HepG2 (cell line): ENCODE measurements at regions not wholly inside any gene's neighbourhood (a gene's known extent, or its start where the extent isn't known, plus 50 kb on each side); places are given as distances from the start of the nearest gene placed in this dataset.

ENCODE experiments used
- ATAC-seq: fragments of 200-7000 bp; cut with Tn5 transposase; 3 replicates; pipeline ENCODE4 v1.9.1; 2020; ENCODE audit warnings: mild to moderate bottlenecking, moderate library complexity
- BruUV-seq: library from RNA; stranded (reverse); fragments of 400-500 nt; replicated peaks from 2 replicates; lab custom pipeline; 2021; lab: Mats Ljungman, UMichigan
- CTCF ChIA-PET: fragments of 300-600 bp; formaldehyde crosslinking; extraction: SDS; loops from one replicate; lab custom pipeline; 2021; ENCODE audit warnings: low total read pairs, inconsistent platforms, low intra/inter-chr PET ratio; lab: Yijun Ruan, JAX
- POLR2A ChIA-PET: fragments of 350-600 bp; sonication (Branson Sonifier 250); formaldehyde crosslinking; loops from one replicate; lab custom pipeline; 2020; ENCODE audit warnings: antibody characterized with exemption, inconsistent platforms; lab: Yijun Ruan, JAX
- DNase-seq: peaks from one replicate; pipeline ENCODE4 v3.0.0-alpha.2; 2015; ENCODE audit warnings: low spot score
- FAIRE-seq: peaks from 3 replicates; lab custom pipeline; 2011; peaks lifted over from hg19 to GRCh38; lab: Jason Lieb, UNC
- H2AFZ ChIP-seq: one replicate; pipeline ENCODE4 v1.6.1; 2011; ENCODE audit warnings: low read length, inconsistent platforms
- H3K27ac ChIP-seq: fragments of 300-600 bp; 3 replicates; pipeline ENCODE4 v1.8.0; 2011; ENCODE audit warnings: mixed run types, mild to moderate bottlenecking, mixed read lengths, low read length, inconsistent platforms; ENCODE audit not compliant: insufficient read depth; ENCODE audit errors: extremely low read length
- H3K27me3 ChIP-seq, 2 experiments: fragments of 200-600 bp in 1 of 2; 2 replicates in 1 of 2; 3 replicates in 1 of 2; pipeline versions ENCODE4 v1.6.0 to v1.8.0; 2011; ENCODE audit warnings: low read length in 2 of 2, mild to moderate bottlenecking in 2 of 2, moderate library complexity in 2 of 2, inconsistent platforms in 1 of 2; ENCODE audit not compliant: insufficient read depth in 2 of 2, control insufficient read depth in 1 of 2
- H3K36me3 ChIP-seq, 2 experiments: fragments of 200-600 bp in 1 of 2; replicated peaks in 1 of 2; 2 replicates in 1 of 2; 3 replicates in 1 of 2; pipeline versions ENCODE4 v1.5.1 to v1.8.0; 2011; ENCODE audit warnings: low read length in 2 of 2, inconsistent platforms in 1 of 2; ENCODE audit not compliant: insufficient read depth in 2 of 2, control insufficient read depth in 1 of 2
- H3K4me1 ChIP-seq: 2 replicates; pipeline ENCODE4 v1.5.1; 2012; ENCODE audit warnings: low read length, inconsistent platforms; ENCODE audit not compliant: insufficient read depth
- H3K4me2 ChIP-seq: 2 replicates; pipeline ENCODE4 v1.6.0; 2011; ENCODE audit warnings: low read depth, low read length, inconsistent platforms
- H3K4me3 ChIP-seq, 3 experiments: fragments of 200-600 bp in 1 of 3; sonication (generic), shearing (Covaris generic) in 1 of 3; replicated peaks in 1 of 3; 2 replicates each; pipeline ENCODE4 v1.5.1; 2011 to 2016; ENCODE audit warnings: low read length in 3 of 3, inconsistent platforms in 2 of 3, low read depth in 2 of 3, mild to moderate bottlenecking in 2 of 3, control low read depth in 1 of 3, mixed read lengths in 1 of 3; ENCODE audit not compliant: insufficient read depth in 1 of 3
- H3K79me2 ChIP-seq: one replicate; pipeline ENCODE4 v1.6.1; 2011; ENCODE audit warnings: low read length, inconsistent platforms; ENCODE audit not compliant: insufficient read depth
- H3K9ac ChIP-seq: 2 replicates; pipeline ENCODE4 v1.6.0; 2011; ENCODE audit warnings: mild to moderate bottlenecking, low read depth, low read length, inconsistent platforms; ENCODE audit not compliant: insufficient read depth
- H3K9me3 ChIP-seq: 2 replicates; pipeline ENCODE4 v1.5.1; 2012; ENCODE audit warnings: mild to moderate bottlenecking, low read length
- H4K20me1 ChIP-seq: 2 replicates; pipeline ENCODE4 v1.6.0; 2011; ENCODE audit warnings: inconsistent platforms, mild to moderate bottlenecking, low read length, moderate library complexity; ENCODE audit not compliant: insufficient read depth
- AKAP8 ChIP-seq: sonication (generic); formaldehyde crosslinking; IDR thresholded peaks from 2 replicates; pipeline ENCODE4 v1.5.1; 2020; ENCODE audit warnings: mild to moderate bottlenecking, missing genetic modification reagents
- ATRX ChIP-seq: sonication (generic); formaldehyde crosslinking; IDR thresholded peaks from 2 replicates; pipeline ENCODE4 v1.4.0; 2020; ENCODE audit warnings: missing genetic modification reagents, borderline replicate concordance
- GABPB1 ChIP-seq: IDR thresholded peaks from 2 replicates; pipeline ENCODE4 v1.6.1; 2016; ENCODE audit warnings: mild to moderate bottlenecking, missing genetic modification reagents, moderate library complexity, missing compliant biosample characterization
- KDM1A ChIP-seq: IDR thresholded peaks from 2 replicates; pipeline ENCODE4 v1.6.1; 2016; ENCODE audit warnings: missing compliant biosample characterization
- MTA3 ChIP-seq: sonication (generic); formaldehyde crosslinking; IDR thresholded peaks from 2 replicates; pipeline ENCODE4 v1.4.0; 2020; ENCODE audit warnings: missing genetic modification reagents
- MYPOP ChIP-seq: sonication (generic); formaldehyde crosslinking; IDR thresholded peaks from 2 replicates; pipeline ENCODE4 v1.8.1; 2023; ENCODE audit warnings: mild to moderate bottlenecking, moderate library complexity, missing genetic modification reagents
- NCOA5 ChIP-seq: sonication (generic); formaldehyde crosslinking; IDR thresholded peaks from 2 replicates; pipeline ENCODE4 v1.4.0; 2020; ENCODE audit warnings: missing genetic modification reagents
- SAP130 ChIP-seq: IDR thresholded peaks from 2 replicates; pipeline ENCODE4 v1.6.1; 2016; ENCODE audit warnings: low read depth
- TRIM22 ChIP-seq: fragments of 450-650 bp; IDR thresholded peaks from 2 replicates; pipeline ENCODE4 v1.6.1; 2017
- TSC22D2 ChIP-seq: sonication (generic); formaldehyde crosslinking; IDR thresholded peaks from 2 replicates; pipeline ENCODE4 v1.5.1; 2020; ENCODE audit warnings: missing genetic modification reagents, mild to moderate bottlenecking, borderline replicate concordance
- U2AF2 ChIP-seq: fragments of 200-400 bp; formaldehyde crosslinking; IDR thresholded peaks from 2 replicates; pipeline ENCODE4 v1.6.1; 2017; ENCODE audit warnings: low read depth, mild to moderate bottlenecking, low read length
- ZNF160 ChIP-seq: sonication (generic); formaldehyde crosslinking; IDR thresholded peaks from 2 replicates; pipeline ENCODE4 v1.8.0; 2022; ENCODE audit warnings: mild to moderate bottlenecking, inconsistent platforms, missing genetic modification reagents
- ZNF232 ChIP-seq: sonication (generic); formaldehyde crosslinking; IDR thresholded peaks from 2 replicates; pipeline ENCODE4 v1.4.0; 2020; ENCODE audit warnings: missing genetic modification reagents, borderline replicate concordance
- ZNF501 ChIP-seq: sonication (generic); formaldehyde crosslinking; IDR thresholded peaks from 2 replicates; pipeline ENCODE4 v1.5.1; 2020; ENCODE audit warnings: mild to moderate bottlenecking, moderate library complexity, missing genetic modification reagents
- ZNF530 ChIP-seq: sonication (generic); formaldehyde crosslinking; IDR thresholded peaks from 2 replicates; pipeline ENCODE4 v1.5.0; 2020; ENCODE audit warnings: low read depth, mild to moderate bottlenecking, missing genetic modification reagents
- ZNF703 ChIP-seq: sonication (generic); formaldehyde crosslinking; IDR thresholded peaks from 2 replicates; pipeline ENCODE4 v1.5.1; 2020; ENCODE audit warnings: missing genetic modification reagents, mild to moderate bottlenecking, moderate library complexity, borderline replicate concordance
- WGBS: methylation state at CpG from one replicate; pipeline ENCODE4 v1.1.6; 2017; ENCODE audit warnings: low lambda C conversion rate; 5-methylcytosine and 5-hydroxymethylcytosine counted together
- in situ Hi-C: cut with HindIII; loops from 2 replicates; pipeline ENCODE4 v1.10.0; 2017; ENCODE audit warnings: low pct_unique_long_range_greater_than_20kb; ENCODE audit not compliant: extremely low pct_ligation_motif_present
- intact Hi-C: fragments of 100-400 bp; cut with micrococcal nuclease; formaldehyde crosslinking; loops from one replicate; pipeline ENCODE4 v1.10.0; 2022; ENCODE audit not compliant: unreplicated experiment

DNA sequence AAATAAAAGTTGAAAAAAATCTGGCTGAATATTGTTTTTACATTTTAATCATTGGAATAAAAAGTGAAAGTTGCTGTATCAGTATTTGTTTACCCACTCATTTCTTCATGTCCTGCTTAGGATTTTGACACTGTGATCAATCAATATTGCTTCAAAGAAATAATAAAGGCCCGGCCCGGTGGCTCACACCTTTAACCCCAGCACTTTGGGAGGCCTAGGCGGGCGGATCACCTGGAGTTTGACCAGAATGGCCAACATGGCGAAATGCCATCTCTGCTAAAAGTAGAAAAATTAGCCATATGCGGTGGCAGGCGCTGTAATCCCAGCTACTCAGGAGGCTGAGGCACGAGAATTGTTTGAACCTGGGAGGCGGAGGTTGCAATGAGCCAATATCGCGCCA is 93.7 kb upstream of the CTNND2 start:
- in situ Hi-C loops: no loop called here
- no peak overlapping the region for H2AFZ ChIP-seq
- no peak for ATAC-seq
- POLR2A ChIA-PET: no interaction called here
- CTCF ChIA-PET: no interaction called here
- whole genome bisulfite sequencing: 34% methylated on average over 11 of the region's 11 CpGs
- no peak overlapping the region for H3K27ac ChIP-seq
- no peaks in the 10 kb centered on the region for H3K4me1 ChIP-seq
- H4K20me1 ChIP-seq: no peaks in the 10 kb centered on the region
- H3K4me3 ChIP-seq: no peak overlapping the region
- TF ChIP-seq ZNF530 (CRISPR knock-in tag): no peak
- no peak for TF ChIP-seq ZNF501
- no peak for TF ChIP-seq NCOA5 (CRISPR knock-in tag)
- no peak for TF ChIP-seq TSC22D2 (CRISPR knock-in tag)
- TF ChIP-seq MYPOP (CRISPR knock-in tag): no peak
- TF ChIP-seq ZNF703: no peak
- TF ChIP-seq ZNF160 (CRISPR knock-in tag): no peak
- no peak for TF ChIP-seq AKAP8 (CRISPR knock-in tag)
- TF ChIP-seq ZNF232 (CRISPR knock-in tag): no peak
- no peak for TF ChIP-seq U2AF2
- TF ChIP-seq SAP130: no peak
- no peak for TF ChIP-seq KDM1A (CRISPR knock-in tag)
- no peak for TF ChIP-seq TRIM22
- TF ChIP-seq GABPB1 (CRISPR knock-in tag): no peak
- TF ChIP-seq ATRX: no peak
- TF ChIP-seq MTA3 (CRISPR knock-in tag): no peak
- H3K4me2 ChIP-seq: no peak overlapping the region
- no peak for DNase-seq
- H3K9ac ChIP-seq: no peak overlapping the region
- no peaks in the 10 kb centered on the region for H3K36me3 ChIP-seq
- no TSS peak for BruUV-seq
- intact Hi-C loops: no loop called here
- H3K27me3 ChIP-seq: no peaks in the 10 kb centered on the region
- no peak for FAIRE-seq
- peaks cover 40% of the 10 kb centered on the region for H3K9me3 ChIP-seq
- no peaks in the 10 kb centered on the region for H3K79me2 ChIP-seq
